CD14-positive monocyte (primary cell): ENCODE measurements at regions not wholly inside any gene's neighbourhood (a gene's known extent, or its start where the extent isn't known, plus 50 kb on each side); places are given as distances from the start of the nearest gene placed in this dataset.

Source experiments
- DNase-seq, 3 donors: peaks; one replicate each; pipeline ENCODE4 v3.0.0-alpha.2; 2011 to 2022
- H2AFZ ChIP-seq: 2 replicates; pipeline ENCODE4 v1.6.0; 2012; ENCODE audit warnings: mild to moderate bottlenecking, low read depth, low read length, inconsistent platforms; ENCODE audit not compliant: insufficient read depth, poor library complexity, severe bottlenecking
- H3K27ac ChIP-seq, 2 donors: 1 replicate in 1 of 2; 2 replicates in 1 of 2; pipeline ENCODE4 v1.5.1; 2012 to 2013; ENCODE audit warnings: low read length in 2 of 2, control low read depth in 1 of 2, inconsistent platforms in 1 of 2, low read depth in 1 of 2, mild to moderate bottlenecking in 1 of 2
- H3K27me3 ChIP-seq, 2 donors: one replicate each; pipeline versions ENCODE4 v1.6.0 to v1.6.1; 2011 to 2013; ENCODE audit warnings: low read length in 2 of 2; ENCODE audit not compliant: control insufficient read depth in 2 of 2, insufficient read depth in 2 of 2
- H3K36me3 ChIP-seq, 2 donors: replicated peaks in 1 of 2; 1 replicate in 1 of 2; 2 replicates in 1 of 2; pipeline versions ENCODE4 v1.5.1 to v1.6.1; 2012 to 2013; ENCODE audit warnings: low read length in 2 of 2, control low read depth in 1 of 2, inconsistent platforms in 1 of 2, mild to moderate bottlenecking in 1 of 2; ENCODE audit not compliant: insufficient read depth in 2 of 2, control insufficient read depth in 1 of 2
- H3K4me1 ChIP-seq, 2 donors: 1 replicate in 1 of 2; 2 replicates in 1 of 2; pipeline versions ENCODE4 v1.5.1 to v1.6.1; 2012 to 2013; ENCODE audit warnings: low read length in 2 of 2, control low read depth in 1 of 2, inconsistent platforms in 1 of 2, mild to moderate bottlenecking in 1 of 2, moderate library complexity in 1 of 2; ENCODE audit not compliant: insufficient read depth in 2 of 2, control insufficient read depth in 1 of 2
- H3K4me2 ChIP-seq: replicated peaks from 2 replicates; pipeline ENCODE3; 2012; ENCODE audit warnings: low read length, moderate library complexity, mild to moderate bottlenecking; ENCODE audit not compliant: poor library complexity, severe bottlenecking; ENCODE audit errors: extremely low read depth
- H3K4me3 ChIP-seq, 3 experiments: fragments of 200-600 bp in 1 of 3; sonication (generic) in 1 of 3; replicated peaks in 1 of 3; 1 replicate in 2 of 3; 2 replicates in 1 of 3; pipeline ENCODE4 v1.5.1; 2011 to 2013; ENCODE audit warnings: low read length in 3 of 3, mild to moderate bottlenecking in 3 of 3, control low read depth in 2 of 3, low read depth in 2 of 3, inconsistent platforms in 1 of 3, moderate library complexity in 1 of 3
- H3K79me2 ChIP-seq: 2 replicates; pipeline ENCODE4 v1.6.0; 2012; ENCODE audit warnings: mild to moderate bottlenecking, control low read depth, inconsistent platforms, low read length, moderate library complexity; ENCODE audit not compliant: insufficient read depth
- H3K9ac ChIP-seq: 2 replicates; pipeline ENCODE4 v1.6.0; 2017; ENCODE audit warnings: low read length, mild to moderate bottlenecking; ENCODE audit not compliant: insufficient read depth, poor library complexity, severe bottlenecking
- H3K9me3 ChIP-seq, 2 donors: replicated peaks in 1 of 2; 1 replicate in 1 of 2; 2 replicates in 1 of 2; pipeline versions ENCODE4 v1.5.1 to v1.6.1; 2012 to 2013; ENCODE audit warnings: low read length in 2 of 2, control low read depth in 1 of 2; ENCODE audit not compliant: control insufficient read depth in 1 of 2, insufficient read depth in 1 of 2
- H4K20me1 ChIP-seq: 2 replicates; pipeline ENCODE4 v1.6.0; 2012; ENCODE audit warnings: mild to moderate bottlenecking, low read length, control low read depth, moderate library complexity; ENCODE audit not compliant: insufficient read depth
- H3K27ac Mint-ChIP-seq, 7 donors: one replicate each; pipeline ENCODE4 v1.8.0; 2020; ENCODE audit warnings: mild to moderate bottlenecking in 7 of 7, mixed read lengths in 7 of 7, moderate library complexity in 6 of 7, inconsistent platforms in 2 of 7
- H3K27me3 Mint-ChIP-seq, 3 donors: one replicate each; pipeline ENCODE4 v1.8.0; 2021 to 2022; ENCODE audit warnings: low read depth in 3 of 3, mild to moderate bottlenecking in 3 of 3, mixed read lengths in 3 of 3, moderate library complexity in 3 of 3, inconsistent platforms in 1 of 3
- H3K36me3 Mint-ChIP-seq, 2 donors: one replicate each; pipeline ENCODE4 v1.8.0; 2020; ENCODE audit warnings: mixed read lengths in 2 of 2, inconsistent platforms in 1 of 2, mild to moderate bottlenecking in 1 of 2
- H3K4me1 Mint-ChIP-seq: one replicate; pipeline ENCODE4 v1.8.0; 2020; ENCODE audit warnings: mild to moderate bottlenecking, mixed read lengths
- H3K4me3 Mint-ChIP-seq, 2 donors: one replicate each; pipeline ENCODE4 v1.8.0; 2020; ENCODE audit warnings: mild to moderate bottlenecking in 2 of 2, mixed read lengths in 2 of 2, moderate library complexity in 1 of 2
- H3K9me3 Mint-ChIP-seq, 7 donors: one replicate each; pipeline ENCODE4 v1.8.0; 2020 to 2022; ENCODE audit warnings: mixed read lengths in 7 of 7, mild to moderate bottlenecking in 6 of 7, moderate library complexity in 6 of 7, inconsistent platforms in 2 of 7
- WGBS: methylation state at CpG from one replicate; pipeline ENCODE4 v1.1.5; 2013; ENCODE audit warnings: missing lambda C conversion rate; ENCODE audit not compliant: insufficient coverage; 5-methylcytosine and 5-hydroxymethylcytosine counted together
- intact Hi-C, 2 donors: fragments of 100-400 bp; cut with micrococcal nuclease; formaldehyde crosslinking; loops; one replicate each; pipeline versions ENCODE4 v1.15.0 to v1.15.1; 2023
- TF ChIP-seq, protein P1 (sequence below): fragments of 200-600 bp; IDR thresholded peaks from one replicate; pipeline ENCODE4 v1.8.0; 2022; ENCODE audit warnings: antibody characterized with exemption, mild to moderate bottlenecking

DNA sequence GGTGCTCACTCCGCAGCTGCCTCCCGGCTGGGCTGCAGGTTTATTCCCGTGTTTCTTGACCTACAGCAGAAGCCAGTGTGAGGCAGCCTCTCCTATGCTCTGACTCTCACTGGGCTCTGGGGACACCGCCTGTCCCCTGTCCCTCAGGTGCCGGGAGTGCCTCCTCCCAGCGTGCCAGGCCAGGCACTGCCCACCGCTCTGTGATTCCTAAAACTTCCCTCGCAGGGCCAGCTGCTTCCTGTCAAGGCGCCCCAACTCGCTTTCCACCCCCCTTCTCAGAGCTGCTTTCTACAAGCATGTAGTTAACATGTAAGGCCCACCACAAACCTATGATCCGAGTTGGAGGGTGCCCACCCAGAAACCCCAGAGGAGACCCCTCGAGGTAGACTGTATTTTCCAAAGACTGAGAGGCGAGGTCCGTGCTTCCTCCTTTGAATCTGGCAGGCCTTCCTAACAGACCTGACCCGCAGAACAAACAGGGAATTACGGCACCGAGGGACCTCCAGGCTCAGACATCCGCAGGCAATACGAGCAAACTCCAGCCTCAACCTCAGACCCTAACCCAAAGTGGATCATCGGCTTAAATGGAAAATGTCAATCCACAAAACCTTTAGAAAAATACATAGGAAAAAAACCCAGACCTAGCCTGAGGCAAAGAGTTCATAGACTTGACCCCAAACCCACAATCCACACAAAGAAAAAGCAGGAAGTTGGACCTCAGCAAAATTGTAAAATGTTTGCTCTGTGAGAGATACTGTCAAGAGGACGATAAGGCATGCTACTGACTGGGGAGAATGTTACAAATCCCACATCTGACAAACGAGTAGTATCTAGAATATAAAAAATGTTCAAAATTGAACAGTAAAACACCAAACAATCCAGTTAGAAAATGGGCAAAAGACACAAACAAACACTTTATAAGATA, 121.3 kb upstream of the IQSEC1 start:
- H3K9me3 Mint-ChIP-seq, result peaks cover under 1 to 4% (median 3%) of the 10 kb centered on the region in 7 donors
- Histone ChIP-seq H3K9ac (no peak overlapping the region), H3K4me2 (no peak overlapping the region), H2AFZ (no peak overlapping the region), H3K27ac (no peak overlapping the region), H3K36me3 (no peaks in the 10 kb centered on the region), H3K4me1 (peaks cover 9 to 14% of the 10 kb centered on the region in 2 donors), H4K20me1 (no peaks in the 10 kb centered on the region), H3K9me3 (peaks cover 0 to 3% of the 10 kb centered on the region in 2 donors), H3K4me3 (no peak overlapping the region), H3K79me2 (no peaks in the 10 kb centered on the region), H3K27me3 (no peaks in the 10 kb centered on the region)
- no peak overlapping the region for H3K27ac Mint-ChIP-seq
- peaks cover 6 to 23% (median 8%) of the 10 kb centered on the region in 3 donors for H3K27me3 Mint-ChIP-seq
- H3K4me1 Mint-ChIP-seq, result peaks cover 29% of the 10 kb centered on the region
- peaks cover 0 to 1% of the 10 kb centered on the region in 2 donors for H3K36me3 Mint-ChIP-seq
- DNase-seq, result no peak
- TF ChIP-seq, protein P1, sequence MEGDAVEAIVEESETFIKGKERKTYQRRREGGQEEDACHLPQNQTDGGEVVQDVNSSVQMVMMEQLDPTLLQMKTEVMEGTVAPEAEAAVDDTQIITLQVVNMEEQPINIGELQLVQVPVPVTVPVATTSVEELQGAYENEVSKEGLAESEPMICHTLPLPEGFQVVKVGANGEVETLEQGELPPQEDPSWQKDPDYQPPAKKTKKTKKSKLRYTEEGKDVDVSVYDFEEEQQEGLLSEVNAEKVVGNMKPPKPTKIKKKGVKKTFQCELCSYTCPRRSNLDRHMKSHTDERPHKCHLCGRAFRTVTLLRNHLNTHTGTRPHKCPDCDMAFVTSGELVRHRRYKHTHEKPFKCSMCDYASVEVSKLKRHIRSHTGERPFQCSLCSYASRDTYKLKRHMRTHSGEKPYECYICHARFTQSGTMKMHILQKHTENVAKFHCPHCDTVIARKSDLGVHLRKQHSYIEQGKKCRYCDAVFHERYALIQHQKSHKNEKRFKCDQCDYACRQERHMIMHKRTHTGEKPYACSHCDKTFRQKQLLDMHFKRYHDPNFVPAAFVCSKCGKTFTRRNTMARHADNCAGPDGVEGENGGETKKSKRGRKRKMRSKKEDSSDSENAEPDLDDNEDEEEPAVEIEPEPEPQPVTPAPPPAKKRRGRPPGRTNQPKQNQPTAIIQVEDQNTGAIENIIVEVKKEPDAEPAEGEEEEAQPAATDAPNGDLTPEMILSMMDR, result no peak
- no peak overlapping the region for H3K4me3 Mint-ChIP-seq
- 50% methylated on average over 16 of the region's 22 CpGs for WGBS
- intact Hi-C loops, result no loop called here

DNA sequence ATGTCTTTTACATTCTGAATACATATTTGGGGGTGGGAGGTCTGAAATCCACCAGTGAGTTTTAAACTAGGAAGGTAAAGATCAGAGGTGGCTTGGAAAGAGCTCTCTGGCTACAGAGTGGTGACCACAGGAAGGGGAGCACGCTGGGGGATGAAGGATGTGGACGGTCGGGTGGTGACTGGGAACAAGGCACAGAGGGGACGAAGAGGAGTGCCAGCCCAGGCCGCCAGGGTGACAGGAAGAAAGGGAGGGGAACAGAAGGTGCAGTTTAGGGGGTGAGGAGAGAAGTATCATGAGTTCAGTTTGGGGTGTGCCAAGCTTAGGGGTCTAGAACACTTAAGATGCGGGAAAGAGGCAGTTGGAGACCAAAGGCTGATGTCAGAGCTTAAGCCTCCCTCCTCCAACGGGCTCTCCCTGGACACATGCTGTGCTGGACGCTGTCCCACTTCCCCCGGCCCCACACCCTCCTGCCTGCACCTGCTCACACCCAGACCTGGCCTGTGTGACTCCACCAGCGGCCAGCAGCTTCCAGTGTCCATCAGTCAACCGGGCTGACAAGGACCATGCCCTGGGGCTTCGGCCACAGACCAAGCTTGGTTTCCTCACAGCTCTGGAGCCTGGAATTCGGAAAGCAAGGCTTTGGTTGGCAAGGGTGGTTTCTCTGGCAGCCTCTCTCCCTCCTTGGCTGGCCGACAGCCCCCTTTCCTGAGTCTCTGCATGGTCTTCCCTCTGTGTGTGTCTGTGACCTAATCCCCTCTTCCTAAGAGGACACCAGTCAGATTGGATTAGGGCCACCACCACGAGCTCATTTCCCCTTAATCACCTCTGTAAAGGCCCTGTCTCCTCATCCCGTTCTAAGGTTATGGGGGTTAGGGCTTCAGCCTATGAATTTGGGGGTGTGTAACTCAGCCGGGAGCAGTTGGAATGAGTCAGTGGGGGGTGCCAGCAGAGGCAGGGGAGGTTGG, 120.4 kb upstream of the IQSEC1 start:
- peak overlapping the region in 3 of 7 donors; percentile 1 to 21 (median 11) for H3K27ac Mint-ChIP-seq
- no peak overlapping the region for H3K4me3 Mint-ChIP-seq
- intact Hi-C loops, result no loop called here

More for the DNA sequence above, 120.4 kb upstream of the IQSEC1 start:
- no peak overlapping the region for H3K4me2 ChIP-seq
- peak overlapping the region; percentile 7 for H2AFZ ChIP-seq
- peaks cover 0 to 12% of the 10 kb centered on the region in 2 donors for H3K9me3 ChIP-seq
- no peaks in the 10 kb centered on the region for H3K36me3 ChIP-seq
- H3K9me3 Mint-ChIP-seq, result peaks cover 6 to 11% (median 7%) of the 10 kb centered on the region in 7 donors
- no peak overlapping the region for H3K27ac ChIP-seq
- H3K4me3 ChIP-seq, result no peak overlapping the region
- H3K27me3 ChIP-seq, result no peaks in the 10 kb centered on the region
- H3K9ac ChIP-seq, result no peak overlapping the region
- peaks cover 4 to 5% of the 10 kb centered on the region in 2 donors for H3K36me3 Mint-ChIP-seq
- no peak for DNase-seq
- H3K79me2 ChIP-seq, result no peaks in the 10 kb centered on the region
- no peaks in the 10 kb centered on the region for H4K20me1 ChIP-seq
- TF ChIP-seq, protein P1, result no peak
- peaks cover 6 to 19% (median 8%) of the 10 kb centered on the region in 3 donors for H3K27me3 Mint-ChIP-seq
- WGBS, result 77% methylated on average over 14 of the region's 17 CpGs
- H3K4me1 ChIP-seq, result peaks cover 18 to 24% of the 10 kb centered on the region in 2 donors
- H3K4me1 Mint-ChIP-seq, result peaks cover 38% of the 10 kb centered on the region
